ENCODE measurements at regions not wholly inside any gene's neighbourhood (a gene's known extent, or its start where the extent isn't known, plus 50 kb on each side); places are given as distances from the start of the nearest gene placed in this dataset.

GRCh38 chr14:29290441-29290840, 523.9 kb downstream of the FOXG1 start:
- TF ChIP-seq, protein P1, sequence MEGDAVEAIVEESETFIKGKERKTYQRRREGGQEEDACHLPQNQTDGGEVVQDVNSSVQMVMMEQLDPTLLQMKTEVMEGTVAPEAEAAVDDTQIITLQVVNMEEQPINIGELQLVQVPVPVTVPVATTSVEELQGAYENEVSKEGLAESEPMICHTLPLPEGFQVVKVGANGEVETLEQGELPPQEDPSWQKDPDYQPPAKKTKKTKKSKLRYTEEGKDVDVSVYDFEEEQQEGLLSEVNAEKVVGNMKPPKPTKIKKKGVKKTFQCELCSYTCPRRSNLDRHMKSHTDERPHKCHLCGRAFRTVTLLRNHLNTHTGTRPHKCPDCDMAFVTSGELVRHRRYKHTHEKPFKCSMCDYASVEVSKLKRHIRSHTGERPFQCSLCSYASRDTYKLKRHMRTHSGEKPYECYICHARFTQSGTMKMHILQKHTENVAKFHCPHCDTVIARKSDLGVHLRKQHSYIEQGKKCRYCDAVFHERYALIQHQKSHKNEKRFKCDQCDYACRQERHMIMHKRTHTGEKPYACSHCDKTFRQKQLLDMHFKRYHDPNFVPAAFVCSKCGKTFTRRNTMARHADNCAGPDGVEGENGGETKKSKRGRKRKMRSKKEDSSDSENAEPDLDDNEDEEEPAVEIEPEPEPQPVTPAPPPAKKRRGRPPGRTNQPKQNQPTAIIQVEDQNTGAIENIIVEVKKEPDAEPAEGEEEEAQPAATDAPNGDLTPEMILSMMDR (conservative IDR thresholded peaks at IDR 0.05), result no peak
- Mint-ChIP-seq H3K9me3 (peaks cover 18% of the 10 kb centered on the region), H3K36me3 (ENCODE audit: low read depth) (peaks cover 2% of the 10 kb centered on the region), H3K27ac (ENCODE audit: unreplicated experiment) (no peak overlapping the region), H3K4me3 (no peak overlapping the region), H3K4me1 (no peaks in the 10 kb centered on the region), H3K27me3 (ENCODE audit: low read depth) (no peaks in the 10 kb centered on the region)
- DNase-seq (ENCODE audit: low read depth, low spot score), result no peak

DNA sequence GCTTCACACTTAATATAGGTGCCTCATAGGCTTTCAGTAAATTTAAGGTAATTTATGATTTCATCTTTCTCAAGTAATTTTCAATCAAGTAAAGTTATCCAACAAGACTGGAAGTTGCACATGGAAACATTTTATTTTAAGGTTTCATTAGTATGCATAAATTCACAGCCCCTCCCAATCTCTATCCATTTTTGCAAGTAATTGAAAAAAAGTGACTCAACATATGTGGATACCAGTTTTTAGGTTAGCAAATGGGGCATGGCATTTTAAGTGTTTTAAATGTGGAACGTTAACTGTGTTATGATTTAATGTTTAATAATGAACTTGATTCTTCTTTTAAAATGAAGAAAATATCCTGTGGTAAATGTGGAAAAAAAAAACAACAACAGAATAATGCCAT, 532.8 kb downstream of the FOXG1 start:
- H3K4me3 Mint-ChIP-seq, result no peak overlapping the region
- peaks cover 5% of the 10 kb centered on the region for H3K36me3 Mint-ChIP-seq (ENCODE audit: low read depth)
- no peaks in the 10 kb centered on the region for H3K27me3 Mint-ChIP-seq (ENCODE audit: low read depth)
- TF ChIP-seq, protein P1 (conservative IDR thresholded peaks at IDR 0.05), result no peak
- peaks cover 24% of the 10 kb centered on the region for H3K9me3 Mint-ChIP-seq
- H3K4me1 Mint-ChIP-seq, result no peaks in the 10 kb centered on the region
- DNase-seq (ENCODE audit: low read depth, low spot score), result no peak
- no peak overlapping the region for H3K27ac Mint-ChIP-seq (ENCODE audit: unreplicated experiment)

- Mint-ChIP-seq H3K36me3 (ENCODE audit: low read depth) (peaks cover 9% of the 10 kb centered on the region), H3K27ac (ENCODE audit: unreplicated experiment) (no peak overlapping the region), H3K4me1 (no peaks in the 10 kb centered on the region), H3K27me3 (ENCODE audit: low read depth) (no peaks in the 10 kb centered on the region), H3K9me3 (peaks cover 28% of the 10 kb centered on the region), H3K4me3 (no peak overlapping the region)
- DNase-seq (ENCODE audit: low read depth, low spot score), result no peak
- TF ChIP-seq, protein P1 (conservative IDR thresholded peaks at IDR 0.05), result no peak
These were observed 535.0 kb downstream of the FOXG1 start for GRCh38 chr14:29301571-29301970.

- Mint-ChIP-seq H3K27ac (ENCODE audit: unreplicated experiment) (no peak overlapping the region), H3K36me3 (ENCODE audit: low read depth) (peaks cover 2% of the 10 kb centered on the region), H3K27me3 (ENCODE audit: low read depth) (no peaks in the 10 kb centered on the region), H3K4me3 (no peak overlapping the region), H3K4me1 (no peaks in the 10 kb centered on the region), H3K9me3 (no peaks in the 10 kb centered on the region)
- TF ChIP-seq, protein P1 (conservative IDR thresholded peaks at IDR 0.05), result no peak
- no peak for DNase-seq (ENCODE audit: low read depth, low spot score)
These were observed 543.6 kb downstream of the FOXG1 start for GRCh38 chr14:29310210-29310609.

DNA sequence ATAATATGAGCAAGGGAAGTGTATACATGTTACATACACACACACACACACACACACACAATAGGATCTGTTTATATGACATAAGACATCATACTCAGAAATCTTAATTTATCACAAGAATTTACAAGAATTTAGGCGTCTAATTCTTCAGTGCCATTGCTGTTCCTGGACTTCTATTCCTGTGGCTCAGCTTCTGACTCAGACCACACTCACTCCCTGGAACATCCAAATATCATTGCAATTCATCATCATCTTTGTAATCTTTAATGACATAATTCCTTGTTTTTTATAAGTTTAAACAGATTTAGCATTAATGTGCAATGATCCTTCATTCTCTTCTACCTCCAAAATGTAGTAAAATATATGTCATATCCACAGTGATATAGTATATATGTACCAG, 544.2 kb downstream of the FOXG1 start:
- no peak for DNase-seq (ENCODE audit: low read depth, low spot score)
- no peaks in the 10 kb centered on the region for H3K9me3 Mint-ChIP-seq
- H3K4me1 Mint-ChIP-seq, result no peaks in the 10 kb centered on the region
- H3K27ac Mint-ChIP-seq (ENCODE audit: unreplicated experiment), result no peak overlapping the region
- TF ChIP-seq, protein P1 (conservative IDR thresholded peaks at IDR 0.05), result no peak
- no peaks in the 10 kb centered on the region for H3K27me3 Mint-ChIP-seq (ENCODE audit: low read depth)
- H3K36me3 Mint-ChIP-seq (ENCODE audit: low read depth), result peaks cover 2% of the 10 kb centered on the region
- no peak overlapping the region for H3K4me3 Mint-ChIP-seq

GRCh38 chr14:29311983-29312382, 545.4 kb downstream of the FOXG1 start:
- no peak overlapping the region for H3K27ac Mint-ChIP-seq (ENCODE audit: unreplicated experiment)
- DNase-seq (ENCODE audit: low read depth, low spot score), result no peak
- H3K36me3 Mint-ChIP-seq (ENCODE audit: low read depth), result peaks cover 2% of the 10 kb centered on the region
- H3K27me3 Mint-ChIP-seq (ENCODE audit: low read depth), result no peaks in the 10 kb centered on the region
- TF ChIP-seq, protein P1 (conservative IDR thresholded peaks at IDR 0.05), result no peak
- no peaks in the 10 kb centered on the region for H3K4me1 Mint-ChIP-seq
- H3K4me3 Mint-ChIP-seq, result no peak overlapping the region
- no peaks in the 10 kb centered on the region for H3K9me3 Mint-ChIP-seq
